ENCODE measurements at regions not wholly inside any gene's neighbourhood (a gene's known extent, or its start where the extent isn't known, plus 50 kb on each side); places are given as distances from the start of the nearest gene placed in this dataset.

DNA sequence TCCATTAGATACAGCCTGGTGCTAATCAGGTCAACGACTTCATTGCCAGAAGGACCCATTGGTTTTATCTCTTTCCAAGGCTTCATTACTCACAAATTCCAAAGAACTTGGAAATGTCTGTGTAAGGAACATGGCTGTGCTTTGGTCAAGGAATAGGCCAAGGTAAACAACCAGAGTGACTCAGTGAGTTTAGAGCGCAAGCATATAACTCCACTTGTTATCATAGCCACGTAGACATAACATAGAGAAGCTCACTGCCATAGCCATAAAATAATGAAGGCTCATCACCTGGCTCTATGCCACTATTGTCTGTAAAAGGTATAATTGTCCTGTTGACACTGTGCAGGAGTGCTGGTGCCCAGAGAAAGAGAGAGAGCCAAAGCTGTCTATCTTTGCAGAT is 139.3 kb upstream of the PLCXD3 start:
- Histone ChIP-seq H3K9me3 (no peaks in the 10 kb centered on the region), H3K27ac (no peak overlapping the region), H3K36me3 (ENCODE audit: low read depth, missing control alignments) (no peaks in the 10 kb centered on the region), H3K27me3 (no peaks in the 10 kb centered on the region), H3K4me1 (no peaks in the 10 kb centered on the region), H3K4me3 (no peak overlapping the region)
- intact Hi-C loops (cut with DNase I; ENCODE audit: low total_unique reads): no loop called here
- 55 to 63% methylated on average over 3 of the region's 3 CpGs for WGBS, 2 donors
- DNase-seq: no peak
- no peak for TF ChIP-seq POLR2A (IDR thresholded peaks at IDR 0.05)
- TF ChIP-seq, protein P1, sequence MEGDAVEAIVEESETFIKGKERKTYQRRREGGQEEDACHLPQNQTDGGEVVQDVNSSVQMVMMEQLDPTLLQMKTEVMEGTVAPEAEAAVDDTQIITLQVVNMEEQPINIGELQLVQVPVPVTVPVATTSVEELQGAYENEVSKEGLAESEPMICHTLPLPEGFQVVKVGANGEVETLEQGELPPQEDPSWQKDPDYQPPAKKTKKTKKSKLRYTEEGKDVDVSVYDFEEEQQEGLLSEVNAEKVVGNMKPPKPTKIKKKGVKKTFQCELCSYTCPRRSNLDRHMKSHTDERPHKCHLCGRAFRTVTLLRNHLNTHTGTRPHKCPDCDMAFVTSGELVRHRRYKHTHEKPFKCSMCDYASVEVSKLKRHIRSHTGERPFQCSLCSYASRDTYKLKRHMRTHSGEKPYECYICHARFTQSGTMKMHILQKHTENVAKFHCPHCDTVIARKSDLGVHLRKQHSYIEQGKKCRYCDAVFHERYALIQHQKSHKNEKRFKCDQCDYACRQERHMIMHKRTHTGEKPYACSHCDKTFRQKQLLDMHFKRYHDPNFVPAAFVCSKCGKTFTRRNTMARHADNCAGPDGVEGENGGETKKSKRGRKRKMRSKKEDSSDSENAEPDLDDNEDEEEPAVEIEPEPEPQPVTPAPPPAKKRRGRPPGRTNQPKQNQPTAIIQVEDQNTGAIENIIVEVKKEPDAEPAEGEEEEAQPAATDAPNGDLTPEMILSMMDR (IDR thresholded peaks at IDR 0.05): no peak

DNA sequence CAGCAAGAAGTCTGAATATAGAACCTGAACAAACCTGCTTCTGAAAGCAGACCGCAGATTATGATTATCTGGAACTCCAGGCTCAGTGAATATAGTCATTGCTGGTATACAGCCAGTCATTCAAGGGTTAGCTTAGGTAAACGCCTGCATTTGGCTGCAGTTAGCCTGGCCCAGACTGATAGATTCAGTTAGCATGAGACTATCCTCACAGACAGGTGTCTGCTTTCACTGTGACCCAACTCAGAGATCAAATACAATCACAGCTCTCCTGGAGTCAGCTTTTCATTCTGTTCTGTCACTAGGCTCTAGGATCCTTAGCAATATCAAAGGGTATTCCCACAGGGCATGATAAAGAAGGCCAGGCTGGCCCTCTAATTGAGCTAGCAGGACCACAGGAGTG is 138.6 kb upstream of the PLCXD3 start:
- WGBS, 2 donors: 60 to 61% methylated on average over 2 of the region's 2 CpGs
- H3K27ac ChIP-seq: no peak overlapping the region
- H3K27me3 ChIP-seq: no peaks in the 10 kb centered on the region
- DNase-seq: no peak
- no peaks in the 10 kb centered on the region for H3K4me1 ChIP-seq
- no peaks in the 10 kb centered on the region for H3K9me3 ChIP-seq
- intact Hi-C loops (cut with DNase I; ENCODE audit: low total_unique reads): no loop called here
- no peak overlapping the region for H3K4me3 ChIP-seq
- TF ChIP-seq, protein P1 (IDR thresholded peaks at IDR 0.05): no peak
- no peak for TF ChIP-seq POLR2A (IDR thresholded peaks at IDR 0.05)
- no peaks in the 10 kb centered on the region for H3K36me3 ChIP-seq (ENCODE audit: low read depth, missing control alignments)

DNA sequence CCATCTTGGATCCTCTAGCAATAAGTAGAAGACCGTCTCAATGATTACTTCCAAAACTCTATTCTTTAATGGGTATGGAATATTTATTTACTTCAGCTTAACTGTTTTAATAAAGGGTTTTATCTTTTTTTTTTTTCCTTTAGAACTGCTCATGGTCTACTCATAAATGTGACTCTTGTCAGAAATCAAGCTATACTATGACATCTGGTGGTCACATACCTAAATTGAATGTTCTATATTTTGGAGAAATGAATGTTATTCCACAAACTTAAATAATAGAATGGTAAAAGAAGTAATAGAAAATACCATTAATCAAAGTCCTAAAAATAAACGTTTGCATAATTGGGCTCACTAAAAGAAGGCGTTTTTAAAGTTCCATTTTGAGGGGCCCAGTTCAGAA is 131.2 kb upstream of the PLCXD3 start:
- H3K36me3 ChIP-seq (ENCODE audit: low read depth, missing control alignments): no peaks in the 10 kb centered on the region
- H3K4me3 ChIP-seq: no peak overlapping the region
- no peak for DNase-seq
- TF ChIP-seq, protein P1 (IDR thresholded peaks at IDR 0.05): no peak
- no peak for TF ChIP-seq POLR2A (IDR thresholded peaks at IDR 0.05)
- intact Hi-C loops (cut with DNase I; ENCODE audit: low total_unique reads): no loop called here
- H3K9me3 ChIP-seq: no peaks in the 10 kb centered on the region
- H3K4me1 ChIP-seq: no peaks in the 10 kb centered on the region
- WGBS, 2 donors: 71 to 74% methylated on average over 3 of the region's 3 CpGs
- no peak overlapping the region for H3K27ac ChIP-seq
- no peaks in the 10 kb centered on the region for H3K27me3 ChIP-seq

DNA sequence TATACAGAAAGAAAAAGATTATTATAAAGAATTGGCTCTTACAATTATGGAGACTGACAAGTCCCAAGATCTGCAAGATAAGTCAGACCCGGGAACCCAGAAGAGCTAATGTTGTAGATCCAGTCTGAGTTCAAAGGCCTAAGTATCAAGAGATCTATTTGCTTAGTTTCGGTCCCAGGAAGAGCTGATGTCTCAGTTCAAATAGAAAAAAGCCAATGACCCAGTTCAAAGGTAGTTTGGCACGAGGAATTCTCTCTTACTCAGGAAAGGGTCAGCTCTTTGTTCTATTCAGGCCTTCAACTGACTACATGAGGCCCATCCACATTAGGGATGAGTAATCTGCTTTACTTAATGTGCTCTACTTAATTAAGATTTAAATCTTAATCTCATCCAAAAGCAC is 128.3 kb upstream of the PLCXD3 start:
- no peak for DNase-seq
- H3K27me3 ChIP-seq: no peaks in the 10 kb centered on the region
- no peak overlapping the region for H3K27ac ChIP-seq
- no peaks in the 10 kb centered on the region for H3K9me3 ChIP-seq
- H3K36me3 ChIP-seq (ENCODE audit: low read depth, missing control alignments): no peaks in the 10 kb centered on the region
- intact Hi-C loops (cut with DNase I; ENCODE audit: low total_unique reads): no loop called here
- H3K4me3 ChIP-seq: no peak overlapping the region
- no peaks in the 10 kb centered on the region for H3K4me1 ChIP-seq
- TF ChIP-seq, protein P1 (IDR thresholded peaks at IDR 0.05): no peak
- TF ChIP-seq POLR2A (IDR thresholded peaks at IDR 0.05): no peak
- WGBS, 2 donors: 91 to 97% methylated on average over 3 of the region's 3 CpGs

DNA sequence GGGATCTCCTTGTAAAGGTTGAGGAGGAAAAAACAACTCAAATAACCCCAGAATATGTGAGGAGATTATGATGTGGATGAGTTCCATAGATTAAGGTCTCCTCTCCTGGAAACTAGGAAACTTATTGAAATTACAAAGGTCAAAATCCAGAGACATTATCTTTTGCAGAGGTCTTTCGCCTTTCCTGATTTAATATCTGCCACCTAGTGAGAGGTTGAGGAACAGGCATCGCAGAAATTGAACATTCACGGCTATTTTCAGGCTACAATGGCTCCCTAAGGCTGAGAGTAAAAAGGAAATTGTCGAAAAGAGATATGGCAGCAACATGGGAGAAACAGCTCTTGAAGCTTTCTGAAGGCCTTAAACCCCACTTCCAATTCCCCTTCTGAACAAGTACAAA is 127.5 kb upstream of the PLCXD3 start:
- no peak for DNase-seq
- WGBS, 2 donors: 89 to 90% methylated on average over 4 of the region's 4 CpGs
- intact Hi-C loops (cut with DNase I; ENCODE audit: low total_unique reads): no loop called here

More for the DNA sequence above, 127.5 kb upstream of the PLCXD3 start:
- Histone ChIP-seq H3K9me3 (no peaks in the 10 kb centered on the region), H3K27ac (no peak overlapping the region), H3K36me3 (ENCODE audit: low read depth, missing control alignments) (no peaks in the 10 kb centered on the region), H3K4me3 (no peak overlapping the region), H3K27me3 (no peaks in the 10 kb centered on the region), H3K4me1 (no peaks in the 10 kb centered on the region)
- TF ChIP-seq POLR2A (IDR thresholded peaks at IDR 0.05): no peak
- TF ChIP-seq, protein P1 (IDR thresholded peaks at IDR 0.05): no peak
